ENCODE measurements at regions not wholly inside any gene's neighbourhood (a gene's known extent, or its start where the extent isn't known, plus 50 kb on each side); places are given as distances from the start of the nearest gene placed in this dataset.

GRCh38 chr4:71275004-71275403, 63.8 kb upstream of the SLC4A4 start:
- DNase-seq (ENCODE audit: low read depth) = no peak

- DNase-seq (ENCODE audit: low read depth) = no peak
Measured at GRCh38 chr4:71275570-71275969, 63.2 kb upstream of the SLC4A4 start.

- DNase-seq (ENCODE audit: low read depth) = no peak
Measured at GRCh38 chr4:71277353-71277752, 61.5 kb upstream of the SLC4A4 start.

- DNase-seq (ENCODE audit: low read depth) = no peak
Measured at GRCh38 chr4:71283642-71284257, 55.1 kb upstream of the SLC4A4 start.

GRCh38 chr4:71287305-71287704, 51.5 kb upstream of the SLC4A4 start:
- no peak for DNase-seq (ENCODE audit: low read depth)

DNA sequence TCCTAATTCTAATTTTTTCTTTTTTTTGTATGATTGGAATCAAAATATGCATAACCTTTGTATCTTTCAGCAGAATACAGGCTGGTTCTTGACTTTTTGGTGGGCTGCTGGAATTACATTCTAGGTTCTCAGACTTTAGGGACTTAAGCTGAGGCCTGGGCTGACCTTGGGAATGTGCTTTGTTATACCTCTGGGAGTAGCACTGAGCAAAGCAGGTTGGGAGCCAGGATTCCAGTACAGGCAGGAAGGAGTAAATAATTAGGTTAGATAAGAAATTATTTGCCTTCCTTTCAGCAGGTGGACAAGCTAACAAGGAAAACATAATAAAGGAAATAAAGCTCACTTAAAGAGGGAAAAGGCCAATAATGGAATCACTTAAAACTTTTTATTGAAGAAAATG, 49.9 kb upstream of the SLC4A4 start:
- no peak for DNase-seq (ENCODE audit: low read depth)

All from LHCN-M2 (cell line).